ENCODE measurements at regions not wholly inside any gene's neighbourhood (a gene's known extent, or its start where the extent isn't known, plus 50 kb on each side); places are given as distances from the start of the nearest gene placed in this dataset.

GRCh38 chr1:201726700-201727099 lies 102.3 kb upstream of the IPO9 start:
- no peak for TF ChIP-seq CTCF (conservative IDR thresholded peaks at IDR 0.05)
- H3K4me1 Mint-ChIP-seq, result peaks cover 35% of the 10 kb centered on the region
- H3K4me3 Mint-ChIP-seq, result no peak overlapping the region
- no peaks in the 10 kb centered on the region for H3K27me3 Mint-ChIP-seq (ENCODE audit: low read depth)
- H3K36me3 Mint-ChIP-seq (ENCODE audit: low read depth), result no peaks in the 10 kb centered on the region
- no peaks in the 10 kb centered on the region for H3K9me3 Mint-ChIP-seq
- H3K27ac Mint-ChIP-seq (ENCODE audit: unreplicated experiment), result no peak overlapping the region
- DNase-seq (ENCODE audit: low read depth, low spot score), result no peak

GRCh38 chr1:201728731-201729130 lies 100.2 kb upstream of the IPO9 start:
- Mint-ChIP-seq H3K4me3 (no peak overlapping the region), H3K4me1 (peaks cover 41% of the 10 kb centered on the region), H3K36me3 (ENCODE audit: low read depth) (no peaks in the 10 kb centered on the region), H3K27ac (ENCODE audit: unreplicated experiment) (no peak overlapping the region), H3K9me3 (no peaks in the 10 kb centered on the region), H3K27me3 (ENCODE audit: low read depth) (no peaks in the 10 kb centered on the region)
- DNase-seq (ENCODE audit: low read depth, low spot score), result no peak
- TF ChIP-seq CTCF (conservative IDR thresholded peaks at IDR 0.05), result no peak

- H3K27ac Mint-ChIP-seq (ENCODE audit: unreplicated experiment), result no peak overlapping the region
Measured at GRCh38 chr1:201729973-201730608, 98.9 kb upstream of the IPO9 start.

GRCh38 chr1:201730611-201731010 lies 98.3 kb upstream of the IPO9 start:
- Mint-ChIP-seq H3K4me1 (peaks cover 44% of the 10 kb centered on the region), H3K27me3 (ENCODE audit: low read depth) (no peaks in the 10 kb centered on the region), H3K4me3 (peak overlapping the region; percentile 14), H3K27ac (ENCODE audit: unreplicated experiment) (peak overlapping the region; percentile 23), H3K36me3 (ENCODE audit: low read depth) (no peaks in the 10 kb centered on the region), H3K9me3 (no peaks in the 10 kb centered on the region)
- DNase-seq (ENCODE audit: low read depth, low spot score), result peak; percentile 18
- TF ChIP-seq CTCF (conservative IDR thresholded peaks at IDR 0.05), result no peak

More at GRCh38 chr1:201729973-201730608, 98.9 kb upstream of the IPO9 start:
- H3K9me3 Mint-ChIP-seq, result no peaks in the 10 kb centered on the region
- no peaks in the 10 kb centered on the region for H3K27me3 Mint-ChIP-seq (ENCODE audit: low read depth)
- TF ChIP-seq CTCF (conservative IDR thresholded peaks at IDR 0.05), result no peak
- DNase-seq (ENCODE audit: low read depth, low spot score), result no peak
- peaks cover 40% of the 10 kb centered on the region for H3K4me1 Mint-ChIP-seq
- peak overlapping the region; percentile 14 for H3K4me3 Mint-ChIP-seq
- H3K36me3 Mint-ChIP-seq (ENCODE audit: low read depth), result no peaks in the 10 kb centered on the region

GRCh38 chr1:201731142-201731541 lies 97.8 kb upstream of the IPO9 start:
- Mint-ChIP-seq H3K9me3 (no peaks in the 10 kb centered on the region), H3K36me3 (ENCODE audit: low read depth) (no peaks in the 10 kb centered on the region), H3K4me3 (peak overlapping the region; percentile 64), H3K27me3 (ENCODE audit: low read depth) (no peaks in the 10 kb centered on the region), H3K4me1 (peaks cover 49% of the 10 kb centered on the region), H3K27ac (ENCODE audit: unreplicated experiment) (peak overlapping the region; percentile 59)
- peak; percentile 14 for DNase-seq (ENCODE audit: low read depth, low spot score)
- no peak for TF ChIP-seq CTCF (conservative IDR thresholded peaks at IDR 0.05)
